ENCODE measurements at regions not wholly inside any gene's neighbourhood (a gene's known extent, or its start where the extent isn't known, plus 50 kb on each side); places are given as distances from the start of the nearest gene placed in this dataset.

DNA sequence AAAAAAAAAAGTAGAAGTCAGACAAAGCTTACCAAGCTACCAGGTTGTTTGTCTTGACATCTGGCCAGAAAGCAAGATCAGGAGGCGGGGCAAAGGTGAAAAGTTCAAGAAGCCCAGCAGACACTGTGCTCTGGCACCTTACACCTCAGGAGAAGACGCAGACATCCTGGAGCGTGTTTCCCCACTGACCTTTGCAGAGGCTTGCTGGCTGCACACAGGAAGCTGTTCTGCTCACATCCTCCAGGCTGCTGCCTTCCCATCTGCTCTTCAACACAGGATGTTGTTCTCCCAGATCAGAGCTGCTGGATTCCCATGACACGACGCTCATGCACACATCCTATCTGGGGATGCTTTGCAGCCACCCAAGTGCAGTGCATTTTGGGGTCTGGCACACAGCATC lies 174.4 kb upstream of the KIAA1217 start:
- Histone ChIP-seq H3K9ac (ENCODE audit: low read length) (no peak overlapping the region), H2BK15ac (ENCODE audit: low read depth, poor library complexity, severe bottlenecking) (no peak overlapping the region), H3K23ac (ENCODE audit: low read length in 2 of 2) (no peak overlapping the region), H3K79me1 (replicated peaks; ENCODE audit: low read length, poor library complexity, severe bottlenecking) (no peaks in the 10 kb centered on the region), H4K91ac (ENCODE audit: low read length) (no peak overlapping the region), H3K9me3 (ENCODE audit: control insufficient read depth, low read length) (no peaks in the 10 kb centered on the region), H3K18ac (ENCODE audit: low read depth in 1 of 2, low read length in 2 of 2) (no peak overlapping the region), H3K4me2 (ENCODE audit: low read length, poor library complexity, severe bottlenecking) (no peak overlapping the region), H2AK5ac (ENCODE audit: low read length, severe bottlenecking) (no peak overlapping the region), H3K27ac (ENCODE audit: low read length, poor library complexity, severe bottlenecking) (no peak overlapping the region), H2BK5ac (ENCODE audit: low read depth, low read length, poor library complexity, severe bottlenecking) (no peak overlapping the region), H3K4me3 (ENCODE audit: insufficient read depth in 1 of 2, low read depth in 1 of 2, low read length in 2 of 2) (no peak overlapping the region), H2AFZ (ENCODE audit: low read depth, low read length) (no peak overlapping the region), H3K4ac (ENCODE audit: low read depth in 1 of 2, low read length in 2 of 2) (no peak overlapping the region), H3K27me3 (ENCODE audit: control insufficient read depth in 1 of 2, insufficient read depth in 1 of 2, low read length in 2 of 2) (peaks cover 0 to 3% of the 10 kb centered on the region in 2 experiments), H2BK12ac (ENCODE audit: low read length in 2 of 2) (no peak overlapping the region), H4K8ac (ENCODE audit: low read length) (no peak overlapping the region), H3K4me1 (ENCODE audit: control insufficient read depth, insufficient read depth, low read depth, low read length) (no peaks in the 10 kb centered on the region), H2BK120ac (ENCODE audit: low read depth, low read length) (no peak overlapping the region), H3K14ac (ENCODE audit: low read length in 2 of 2) (no peak overlapping the region), H3K36me3 (ENCODE audit: control insufficient read depth in 1 of 2, insufficient read depth in 2 of 2, low read depth in 1 of 2, low read length in 2 of 2) (no peaks in the 10 kb centered on the region)
- DNase-seq: no peak
- WGBS: 35% methylated on average over 5 of the region's 5 CpGs

DNA sequence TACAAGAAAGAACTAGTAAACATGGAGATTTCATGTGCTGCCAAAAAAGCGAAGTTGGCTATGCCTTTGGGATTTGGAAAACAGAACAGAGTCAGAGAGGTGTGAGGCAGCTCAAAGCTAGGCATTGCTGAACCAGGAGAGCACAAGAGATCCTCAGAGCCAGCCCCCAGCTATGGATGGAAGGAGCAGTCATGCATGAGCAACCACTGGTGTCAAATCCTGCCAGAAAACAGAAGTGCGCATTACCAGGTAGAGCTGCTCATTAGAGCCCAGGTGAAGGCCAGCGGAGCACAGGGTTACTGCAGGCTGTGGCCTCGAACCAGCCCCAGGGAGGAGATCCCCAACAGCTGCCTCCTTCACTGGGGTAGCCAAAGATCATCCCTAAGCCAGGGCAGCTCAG lies 173.2 kb upstream of the KIAA1217 start:
- Histone ChIP-seq H2BK120ac (ENCODE audit: low read depth, low read length) (no peak overlapping the region), H3K18ac (ENCODE audit: low read depth in 1 of 2, low read length in 2 of 2) (no peak overlapping the region), H3K9ac (ENCODE audit: low read length) (no peak overlapping the region), H3K4me1 (ENCODE audit: control insufficient read depth, insufficient read depth, low read depth, low read length) (no peaks in the 10 kb centered on the region), H2BK12ac (ENCODE audit: low read length in 2 of 2) (no peak overlapping the region), H3K23ac (ENCODE audit: low read length in 2 of 2) (no peak overlapping the region), H2AFZ (ENCODE audit: low read depth, low read length) (no peak overlapping the region), H3K79me1 (replicated peaks; ENCODE audit: low read length, poor library complexity, severe bottlenecking) (no peaks in the 10 kb centered on the region), H2BK15ac (ENCODE audit: low read depth, poor library complexity, severe bottlenecking) (no peak overlapping the region), H2BK5ac (ENCODE audit: low read depth, low read length, poor library complexity, severe bottlenecking) (no peak overlapping the region), H3K27ac (ENCODE audit: low read length, poor library complexity, severe bottlenecking) (no peak overlapping the region), H3K4me3 (ENCODE audit: insufficient read depth in 1 of 2, low read depth in 1 of 2, low read length in 2 of 2) (no peak overlapping the region), H4K8ac (ENCODE audit: low read length) (no peak overlapping the region), H4K91ac (ENCODE audit: low read length) (no peak overlapping the region), H3K36me3 (ENCODE audit: control insufficient read depth in 1 of 2, insufficient read depth in 2 of 2, low read depth in 1 of 2, low read length in 2 of 2) (no peaks in the 10 kb centered on the region), H3K4ac (ENCODE audit: low read depth in 1 of 2, low read length in 2 of 2) (no peak overlapping the region), H2AK5ac (ENCODE audit: low read length, severe bottlenecking) (no peak overlapping the region), H3K14ac (ENCODE audit: low read length in 2 of 2) (no peak overlapping the region), H3K27me3 (ENCODE audit: control insufficient read depth in 1 of 2, insufficient read depth in 1 of 2, low read length in 2 of 2) (peaks cover 0 to 3% of the 10 kb centered on the region in 2 experiments), H3K9me3 (ENCODE audit: control insufficient read depth, low read length) (no peaks in the 10 kb centered on the region), H3K4me2 (ENCODE audit: low read length, poor library complexity, severe bottlenecking) (no peak overlapping the region)
- 74% methylated on average over 4 of the region's 4 CpGs for WGBS
- DNase-seq: no peak

DNA sequence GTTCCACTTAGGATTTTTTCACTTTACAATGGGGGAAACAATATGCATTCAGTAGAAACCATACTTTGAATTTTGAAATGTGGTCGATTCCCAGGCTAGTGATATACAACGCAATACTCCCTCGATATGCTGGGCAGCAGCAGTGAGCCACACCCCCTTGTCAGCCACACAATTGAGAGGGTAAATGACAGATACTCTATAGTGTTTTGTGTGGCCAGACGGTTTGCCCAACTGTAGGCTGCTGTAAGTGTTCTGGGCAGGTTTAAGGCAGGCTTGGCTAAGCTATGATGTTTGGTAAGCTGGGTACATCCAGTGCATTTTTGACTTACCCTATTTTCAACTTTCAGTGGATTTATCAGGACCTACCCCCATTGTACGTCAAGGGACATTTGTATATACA lies 169.6 kb upstream of the KIAA1217 start:
- Histone ChIP-seq H3K9me3 (ENCODE audit: control insufficient read depth, low read length) (no peaks in the 10 kb centered on the region), H2BK5ac (ENCODE audit: low read depth, low read length, poor library complexity, severe bottlenecking) (no peak overlapping the region), H3K14ac (ENCODE audit: low read length in 2 of 2) (no peak overlapping the region), H3K23ac (ENCODE audit: low read length in 2 of 2) (no peak overlapping the region), H2AFZ (ENCODE audit: low read depth, low read length) (no peak overlapping the region), H2BK12ac (ENCODE audit: low read length in 2 of 2) (no peak overlapping the region), H3K4me1 (ENCODE audit: control insufficient read depth, insufficient read depth, low read depth, low read length) (no peaks in the 10 kb centered on the region), H3K79me1 (replicated peaks; ENCODE audit: low read length, poor library complexity, severe bottlenecking) (no peaks in the 10 kb centered on the region), H3K27ac (ENCODE audit: low read length, poor library complexity, severe bottlenecking) (no peak overlapping the region), H3K4me3 (ENCODE audit: insufficient read depth in 1 of 2, low read depth in 1 of 2, low read length in 2 of 2) (no peak overlapping the region), H4K8ac (ENCODE audit: low read length) (no peak overlapping the region), H3K18ac (ENCODE audit: low read depth in 1 of 2, low read length in 2 of 2) (no peak overlapping the region), H3K27me3 (ENCODE audit: control insufficient read depth in 1 of 2, insufficient read depth in 1 of 2, low read length in 2 of 2) (peaks cover 0 to 7% of the 10 kb centered on the region in 2 experiments), H3K4me2 (ENCODE audit: low read length, poor library complexity, severe bottlenecking) (no peak overlapping the region), H2BK15ac (ENCODE audit: low read depth, poor library complexity, severe bottlenecking) (no peak overlapping the region), H3K9ac (ENCODE audit: low read length) (no peak overlapping the region), H3K36me3 (ENCODE audit: control insufficient read depth in 1 of 2, insufficient read depth in 2 of 2, low read depth in 1 of 2, low read length in 2 of 2) (no peaks in the 10 kb centered on the region), H2BK120ac (ENCODE audit: low read depth, low read length) (no peak overlapping the region), H4K91ac (ENCODE audit: low read length) (no peak overlapping the region), H2AK5ac (ENCODE audit: low read length, severe bottlenecking) (no peak overlapping the region), H3K4ac (ENCODE audit: low read depth in 1 of 2, low read length in 2 of 2) (no peak overlapping the region)
- 85% methylated on average over 4 of the region's 5 CpGs for WGBS
- DNase-seq: no peak

DNA sequence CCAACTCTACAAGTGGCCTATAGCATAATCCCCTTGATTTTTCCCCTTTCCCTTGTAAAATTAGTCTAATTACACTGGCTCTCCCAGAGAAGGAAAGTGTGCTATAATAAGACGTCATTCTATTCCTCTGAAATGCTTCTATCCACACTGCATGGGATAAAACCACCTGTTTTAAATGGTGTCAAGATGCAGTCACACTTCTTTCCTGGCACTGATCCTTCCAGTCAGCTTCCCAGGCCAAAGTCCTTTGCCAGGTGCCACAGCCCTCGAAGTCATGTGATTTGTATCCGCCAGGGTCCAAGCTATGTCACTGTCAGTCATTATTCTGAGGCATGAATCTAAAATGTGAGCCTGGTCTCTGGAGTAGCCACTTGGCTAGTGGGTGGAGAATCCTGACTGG lies 169.0 kb upstream of the KIAA1217 start:
- H3K27ac ChIP-seq (ENCODE audit: low read length, poor library complexity, severe bottlenecking): no peak overlapping the region
- H2BK12ac ChIP-seq (ENCODE audit: low read length in 2 of 2): no peak overlapping the region
- H2AK5ac ChIP-seq (ENCODE audit: low read length, severe bottlenecking): no peak overlapping the region
- H3K9ac ChIP-seq (ENCODE audit: low read length): no peak overlapping the region
- no peaks in the 10 kb centered on the region for H3K9me3 ChIP-seq (ENCODE audit: control insufficient read depth, low read length)
- H3K23ac ChIP-seq (ENCODE audit: low read length in 2 of 2): no peak overlapping the region
- H2BK5ac ChIP-seq (ENCODE audit: low read depth, low read length, poor library complexity, severe bottlenecking): no peak overlapping the region
- H3K36me3 ChIP-seq (ENCODE audit: control insufficient read depth in 1 of 2, insufficient read depth in 2 of 2, low read depth in 1 of 2, low read length in 2 of 2): no peaks in the 10 kb centered on the region
- H3K14ac ChIP-seq (ENCODE audit: low read length in 2 of 2): no peak overlapping the region
- H2AFZ ChIP-seq (ENCODE audit: low read depth, low read length): no peak overlapping the region
- no peak overlapping the region for H2BK15ac ChIP-seq (ENCODE audit: low read depth, poor library complexity, severe bottlenecking)
- H3K18ac ChIP-seq (ENCODE audit: low read depth in 1 of 2, low read length in 2 of 2): no peak overlapping the region
- peaks cover 0 to 7% of the 10 kb centered on the region in 2 experiments for H3K27me3 ChIP-seq (ENCODE audit: control insufficient read depth in 1 of 2, insufficient read depth in 1 of 2, low read length in 2 of 2)
- DNase-seq: no peak
- H4K8ac ChIP-seq (ENCODE audit: low read length): no peak overlapping the region
- H3K4ac ChIP-seq (ENCODE audit: low read depth in 1 of 2, low read length in 2 of 2): no peak overlapping the region
- H3K4me3 ChIP-seq (ENCODE audit: insufficient read depth in 1 of 2, low read depth in 1 of 2, low read length in 2 of 2): no peak overlapping the region
- H3K79me1 ChIP-seq (replicated peaks; ENCODE audit: low read length, poor library complexity, severe bottlenecking): no peaks in the 10 kb centered on the region
- WGBS: 88% methylated on average over 3 of the region's 3 CpGs
- no peaks in the 10 kb centered on the region for H3K4me1 ChIP-seq (ENCODE audit: control insufficient read depth, insufficient read depth, low read depth, low read length)
- no peak overlapping the region for H2BK120ac ChIP-seq (ENCODE audit: low read depth, low read length)
- H4K91ac ChIP-seq (ENCODE audit: low read length): no peak overlapping the region
- H3K4me2 ChIP-seq (ENCODE audit: low read length, poor library complexity, severe bottlenecking): no peak overlapping the region
